NCI-H1436 treated with DMSO at 0.1 percent for 48 hours (cell line): ENCODE measurements at regions not wholly inside any gene's neighbourhood (a gene's known extent, or its start where the extent isn't known, plus 50 kb on each side); places are given as distances from the start of the nearest gene placed in this dataset.

Source experiments
- DNase-seq: peaks from one replicate; lab custom pipeline; 2025; lab: John Stamatoyannopoulos, UW

DNA sequence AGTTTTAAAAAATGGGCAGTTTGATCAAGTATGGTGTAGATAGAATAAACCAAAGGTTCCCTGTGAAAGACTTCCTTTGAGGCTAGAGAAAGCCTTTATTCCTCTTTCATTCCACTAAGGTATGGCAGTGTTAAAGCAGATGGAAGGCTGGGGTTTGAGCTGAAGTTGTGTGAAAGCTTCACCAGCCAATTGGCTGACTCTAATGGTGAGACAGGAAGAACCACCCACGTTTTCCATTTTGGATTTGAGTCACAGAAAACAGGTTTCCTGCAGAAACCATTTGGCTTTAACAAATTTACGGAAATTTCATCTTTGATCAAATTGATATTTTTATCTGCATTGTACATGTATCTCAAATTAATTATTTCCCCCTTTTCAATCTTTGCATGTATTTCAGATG is 455.0 kb downstream of the PCNX1 start:
- no peak for DNase-seq

DNA sequence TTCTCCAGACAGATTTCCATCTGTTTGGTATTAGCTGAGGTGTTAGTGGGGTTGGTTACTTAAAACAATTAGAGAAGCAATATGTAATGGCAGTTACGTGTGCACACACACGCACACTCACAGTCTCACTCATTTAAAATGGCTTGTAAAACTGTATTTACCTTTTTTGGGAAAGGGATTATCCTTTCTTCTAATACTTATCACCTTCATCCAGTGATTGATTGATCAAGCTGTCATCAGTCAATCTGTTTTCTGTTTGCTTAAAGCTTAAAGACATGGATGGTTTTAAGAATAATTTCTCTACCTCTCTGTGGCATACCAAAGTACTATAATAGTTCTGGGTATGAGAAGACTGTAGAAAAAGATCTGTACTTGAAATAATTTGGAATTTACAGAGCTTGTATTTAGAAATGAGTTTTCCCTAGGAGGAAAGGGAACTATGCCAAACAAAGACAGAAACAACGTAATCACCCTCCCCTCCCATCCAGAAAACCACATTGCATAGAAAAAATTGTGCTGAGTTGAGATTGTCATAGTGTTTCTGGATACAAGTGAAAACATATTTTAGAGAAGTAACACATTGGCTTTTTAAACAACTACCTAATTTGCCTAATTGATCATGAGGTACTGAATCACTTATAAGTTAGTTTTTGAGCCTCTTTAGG is 455.8 kb downstream of the PCNX1 start:
- no peak for DNase-seq

DNA sequence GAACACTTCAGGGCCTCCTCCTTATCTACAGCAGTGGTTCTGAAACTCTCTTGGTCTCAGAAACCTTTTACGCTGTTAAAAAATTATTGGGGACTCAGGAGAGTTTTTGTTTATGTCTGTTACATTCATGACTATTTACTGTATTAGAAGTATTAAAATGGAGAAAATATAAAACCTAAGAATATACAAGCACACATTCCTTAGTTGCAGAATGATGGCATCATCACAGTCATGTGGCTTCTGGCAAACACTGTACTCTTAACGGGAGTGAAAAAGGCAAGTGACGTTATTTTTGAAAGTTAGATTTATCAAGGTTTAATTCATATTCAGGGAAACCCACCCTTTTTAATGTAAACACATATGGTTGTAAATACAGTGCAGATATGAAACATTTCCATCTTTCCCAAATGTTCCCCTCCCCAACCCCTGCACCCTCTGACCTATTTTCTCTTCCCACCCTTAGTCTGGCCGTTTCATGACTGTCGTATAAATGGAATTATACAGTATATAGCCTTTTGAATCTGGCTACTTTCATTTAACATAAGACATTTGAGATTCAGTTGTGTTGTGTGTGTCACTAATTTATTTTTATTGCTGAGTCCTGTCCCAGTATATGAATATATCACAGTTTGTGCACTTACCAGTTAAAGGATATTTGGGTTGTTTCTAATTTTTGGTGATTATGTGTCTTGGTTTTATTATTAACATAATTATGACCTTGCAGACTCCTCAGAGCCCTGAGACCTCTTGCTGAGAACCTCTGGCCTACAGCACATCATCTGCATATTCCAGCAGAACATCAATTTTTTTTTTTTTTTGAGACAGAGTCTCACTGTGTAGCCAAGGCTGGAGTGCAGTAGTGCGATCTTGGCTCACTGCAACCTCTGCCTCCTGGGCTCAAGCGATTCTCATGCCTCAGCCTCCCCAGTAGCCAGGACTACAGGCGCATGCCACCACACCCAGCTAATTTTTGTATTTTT is 457.0 kb downstream of the PCNX1 start:
- no peak for DNase-seq

DNA sequence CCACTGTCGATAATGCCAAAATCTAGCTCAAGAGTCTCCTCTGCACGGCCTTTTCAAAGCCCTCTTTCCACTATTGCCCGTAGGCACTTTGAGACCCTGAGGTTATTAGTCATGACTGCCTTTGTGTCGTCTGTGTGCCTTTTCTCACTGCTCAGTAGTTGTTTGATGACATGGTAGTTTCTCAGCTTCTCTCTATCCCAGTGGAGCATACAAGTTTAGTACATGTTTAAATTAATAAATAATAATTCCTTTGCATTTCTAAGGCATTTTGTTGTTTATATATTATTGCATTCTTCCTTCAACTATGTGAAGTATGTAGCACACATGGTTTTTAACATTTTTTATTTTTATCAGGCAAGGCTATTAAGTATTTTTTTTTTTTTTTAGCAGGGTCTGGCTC is 458.1 kb downstream of the PCNX1 start:
- DNase-seq, result no peak

DNA sequence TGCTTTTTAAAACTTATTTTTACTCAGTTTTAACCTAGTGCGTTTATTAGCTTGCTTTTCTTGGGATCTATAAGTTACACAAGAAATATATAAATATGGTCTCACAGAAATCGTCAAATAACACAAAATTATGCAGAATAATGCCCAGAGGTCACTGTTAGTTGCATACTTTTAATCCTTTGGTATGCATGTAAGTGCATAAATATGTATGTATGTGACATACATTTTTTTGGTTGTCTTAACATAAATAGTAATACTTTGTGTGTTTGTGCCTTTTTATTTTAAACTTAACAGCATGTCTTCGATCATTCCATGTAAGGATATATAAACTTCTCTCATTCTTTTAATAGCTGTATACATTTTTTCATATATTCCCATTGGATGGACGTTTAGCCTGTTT is 459.6 kb downstream of the PCNX1 start:
- DNase-seq, result no peak

DNA sequence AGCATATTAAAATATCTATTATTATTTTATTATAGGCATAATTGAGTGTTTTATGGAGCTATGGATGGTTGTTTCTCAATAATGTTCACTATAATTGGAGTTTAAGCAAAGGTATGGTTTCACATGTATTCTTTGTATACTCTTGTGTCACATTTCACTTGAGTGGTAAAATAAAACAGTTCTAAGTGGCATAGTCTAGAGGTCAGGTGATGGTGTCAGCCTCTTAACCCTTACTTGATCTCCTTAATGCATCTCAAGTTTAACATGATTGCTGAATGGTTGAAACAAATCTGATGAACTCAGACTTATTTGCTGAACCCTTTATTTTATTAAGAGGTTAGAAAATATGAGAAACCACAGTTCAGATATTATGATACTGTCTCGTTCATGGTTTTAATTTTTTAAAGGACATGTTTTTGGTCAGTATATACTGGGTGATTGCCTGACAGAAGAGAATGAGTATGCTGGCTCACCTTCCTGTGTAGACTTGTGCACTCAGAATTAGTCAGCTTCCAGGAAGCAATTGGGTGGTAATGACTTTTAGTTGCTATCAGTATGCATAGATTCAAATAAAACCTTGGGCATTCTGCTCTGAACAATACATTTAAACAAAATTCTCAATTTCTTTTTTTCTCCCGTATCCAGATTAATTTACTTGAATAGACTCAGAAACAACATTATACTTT is 464.6 kb downstream of the PCNX1 start:
- DNase-seq, result no peak

- DNase-seq, result no peak
These were observed 465.2 kb downstream of the PCNX1 start for GRCh38 chr14:71372411-71372838.

DNA sequence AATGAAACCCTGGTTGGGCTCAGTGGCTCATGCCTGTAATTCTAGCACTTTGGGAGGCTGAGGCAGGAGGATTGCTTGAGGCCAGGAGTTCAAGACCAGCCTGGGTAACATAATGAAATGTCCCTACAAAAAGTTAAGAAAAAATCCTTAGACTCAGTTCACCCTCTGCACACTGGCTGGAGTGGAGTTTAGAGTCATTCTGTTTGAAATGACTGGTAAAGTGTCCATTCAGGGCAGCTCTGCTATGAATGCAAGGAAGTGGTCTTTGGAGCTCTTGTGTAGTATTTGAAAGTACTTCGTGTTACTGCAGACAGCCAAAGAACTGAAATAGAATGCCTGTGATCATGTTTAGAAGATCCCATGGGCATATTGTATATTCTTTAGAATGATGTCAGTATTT is 466.5 kb downstream of the PCNX1 start:
- DNase-seq, result no peak

GRCh38 chr14:71374989-71375388 is 467.7 kb downstream of the PCNX1 start:
- DNase-seq, result no peak

GRCh38 chr14:71377099-71377498 is 469.8 kb downstream of the PCNX1 start:
- DNase-seq, result no peak

GRCh38 chr14:71380271-71380670 is 473.0 kb downstream of the PCNX1 start:
- no peak for DNase-seq

DNA sequence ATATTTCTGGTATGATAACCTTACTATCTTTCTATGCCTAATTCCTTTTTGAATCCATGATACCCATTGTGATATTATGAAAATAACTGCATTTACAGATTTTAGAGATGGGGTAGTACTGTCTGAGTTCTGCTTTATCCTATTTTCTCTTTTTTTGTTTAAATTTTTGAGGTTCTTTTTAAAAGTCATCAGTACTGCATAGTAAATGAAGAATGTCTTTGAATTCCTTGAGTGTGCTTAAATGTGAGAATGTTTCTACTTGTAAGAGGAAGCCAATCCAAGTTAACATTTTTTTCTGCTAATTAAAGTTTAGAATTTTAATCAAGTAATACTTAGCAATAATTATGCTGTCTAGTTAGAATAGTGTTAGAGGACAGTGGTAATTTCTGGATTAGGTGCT is 474.6 kb downstream of the PCNX1 start:
- no peak for DNase-seq

DNA sequence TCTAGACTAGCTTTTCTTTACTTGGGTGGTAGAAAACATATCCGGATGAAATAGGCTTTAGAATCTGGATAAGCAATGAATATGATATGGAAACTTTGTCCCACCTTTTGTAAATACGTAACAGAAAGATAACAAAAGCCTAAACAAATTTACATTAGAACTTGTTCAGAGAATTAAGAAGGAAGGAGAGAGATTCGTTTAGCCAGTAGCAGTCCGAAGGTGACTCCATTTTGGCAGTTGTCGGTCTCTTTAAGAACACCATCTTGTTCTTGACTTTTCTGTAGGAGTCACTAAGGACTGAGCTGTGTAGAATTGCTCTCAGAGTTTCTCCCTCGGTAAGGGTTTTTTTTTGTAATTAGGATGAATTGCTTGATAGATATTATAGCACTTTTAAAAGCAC is 475.1 kb downstream of the PCNX1 start:
- DNase-seq, result no peak

- DNase-seq, result no peak
These were observed 476.3 kb downstream of the PCNX1 start for GRCh38 chr14:71383510-71383909.

DNA sequence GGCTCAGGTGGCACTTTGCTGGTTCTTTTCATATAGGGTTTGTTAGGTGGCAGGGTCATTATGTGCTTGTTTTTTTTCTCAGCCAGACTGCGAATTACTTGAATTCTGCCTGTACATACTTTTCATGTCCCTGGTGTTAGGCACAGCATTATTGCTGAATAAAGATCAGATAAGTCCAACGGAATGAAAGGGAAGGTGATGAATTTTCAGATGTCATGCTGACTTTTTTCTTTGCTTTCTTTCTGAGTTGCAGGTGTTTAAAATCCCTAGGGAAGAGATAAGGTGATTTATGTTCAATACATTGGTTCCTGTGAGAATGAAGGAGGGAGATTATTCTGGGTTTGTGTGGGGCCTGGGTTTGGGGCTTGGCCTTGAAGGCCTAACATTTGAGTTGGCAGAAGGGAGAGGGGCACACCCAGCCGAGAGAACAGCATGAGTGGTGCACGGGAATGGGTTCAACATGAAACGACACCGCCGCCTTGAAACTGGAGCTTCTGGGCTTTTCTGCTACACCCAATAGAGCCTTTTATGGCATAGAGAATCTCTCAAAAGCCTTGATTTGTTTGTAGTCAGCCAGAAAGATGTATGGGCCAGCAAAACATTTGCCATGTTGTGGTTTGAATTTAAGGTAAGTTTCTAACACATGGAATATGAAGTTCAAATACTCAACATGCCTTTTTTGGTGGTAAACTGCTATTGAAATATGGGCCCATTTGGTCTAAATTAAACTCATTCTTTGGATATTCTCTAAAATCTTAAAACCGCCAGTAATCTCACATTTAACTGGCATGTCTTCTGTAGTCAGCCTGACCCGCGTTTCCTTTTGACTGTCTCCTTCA is 477.0 kb downstream of the PCNX1 start:
- no peak for DNase-seq

DNA sequence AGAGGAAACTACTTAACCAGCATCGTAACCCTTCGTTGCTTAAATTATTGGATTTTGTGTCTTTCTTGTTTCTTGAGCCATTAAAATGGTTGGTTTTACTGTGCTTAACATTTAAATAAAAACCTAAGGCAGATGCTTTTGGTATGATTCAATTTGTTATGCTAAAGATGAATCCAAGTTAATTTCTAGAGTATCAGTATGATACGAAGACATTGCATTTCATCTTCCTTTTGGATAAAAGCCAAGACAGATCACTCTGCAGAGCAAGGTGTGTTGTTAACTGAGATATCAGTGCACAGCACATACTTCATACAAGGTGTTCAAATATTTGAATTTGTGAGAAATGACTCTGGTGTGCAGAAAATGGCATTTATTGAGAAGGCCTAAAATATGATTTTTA is 480.5 kb downstream of the PCNX1 start:
- DNase-seq, result no peak

- no peak for DNase-seq
These were observed 481.1 kb downstream of the PCNX1 start for GRCh38 chr14:71388336-71388735.

GRCh38 chr14:71388862-71389261 is 481.6 kb downstream of the PCNX1 start:
- no peak for DNase-seq

- no peak for DNase-seq
These were observed 487.1 kb downstream of the PCNX1 start for GRCh38 chr14:71394386-71394785.

DNA sequence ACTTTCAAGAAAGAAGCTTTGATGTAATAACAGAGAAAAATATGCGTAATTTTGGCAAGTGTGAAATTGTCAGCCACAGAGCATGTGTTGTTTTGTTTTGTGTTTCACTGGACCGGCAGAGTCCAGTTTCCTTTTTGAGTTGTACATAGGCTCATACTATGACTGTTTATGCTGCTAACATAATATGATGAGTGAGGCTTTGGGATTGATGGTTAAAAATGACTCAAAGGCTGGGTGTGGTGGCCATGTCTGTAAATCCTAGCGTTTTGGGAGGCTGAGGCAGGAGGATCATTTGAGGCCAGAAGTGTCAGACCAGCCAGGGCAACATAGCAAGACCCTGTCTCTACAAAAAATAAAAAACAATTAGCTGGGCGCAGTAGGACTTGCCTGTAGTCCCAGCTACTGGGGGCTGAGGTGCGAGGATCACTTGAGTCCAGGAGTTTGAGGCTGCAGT is 487.9 kb downstream of the PCNX1 start:
- no peak for DNase-seq

- DNase-seq, result no peak
These were observed 488.4 kb downstream of the PCNX1 start for GRCh38 chr14:71395636-71396035.
